Adipocyte (in vitro differentiated cells): ENCODE measurements at regions not wholly inside any gene's neighbourhood (a gene's known extent, or its start where the extent isn't known, plus 50 kb on each side); places are given as distances from the start of the nearest gene placed in this dataset.
"Not testable (repeated sequence)": the region's sequence is repeated elsewhere in the genome, so short reads cannot be mapped to it uniquely, and the experiment has no call there.

Experiments used
- DNase-seq: peaks from one replicate; pipeline ENCODE4 v3.0.0-alpha.2; 2015; ENCODE audit warnings: low read depth
- H3K27me3 ChIP-seq: replicated peaks from 2 replicates; pipeline ENCODE4 v1.7.0; 2013; ENCODE audit warnings: mild to moderate bottlenecking, low read length, moderate library complexity; ENCODE audit not compliant: control insufficient read depth, insufficient read depth
- H3K36me3 ChIP-seq: 2 replicates; pipeline ENCODE4 v1.7.0; 2013; ENCODE audit warnings: low read length, mild to moderate bottlenecking, moderate library complexity; ENCODE audit not compliant: control insufficient read depth, insufficient read depth, severe bottlenecking
- H3K4me1 ChIP-seq: 2 replicates; pipeline ENCODE4 v1.7.0; 2013; ENCODE audit warnings: mild to moderate bottlenecking, low read length, moderate library complexity; ENCODE audit not compliant: control insufficient read depth, insufficient read depth
- H3K4me3 ChIP-seq: 2 replicates; pipeline ENCODE4 v1.7.0; 2013; ENCODE audit warnings: mild to moderate bottlenecking, low read length, moderate library complexity
- H3K9ac ChIP-seq: 2 replicates; pipeline ENCODE4 v1.7.0; 2013; ENCODE audit warnings: mild to moderate bottlenecking, low read length, moderate library complexity
- H3K9me3 ChIP-seq: 2 replicates; pipeline ENCODE4 v1.7.0; 2013; ENCODE audit warnings: mild to moderate bottlenecking, low read length, moderate library complexity; ENCODE audit not compliant: control insufficient read depth

DNA sequence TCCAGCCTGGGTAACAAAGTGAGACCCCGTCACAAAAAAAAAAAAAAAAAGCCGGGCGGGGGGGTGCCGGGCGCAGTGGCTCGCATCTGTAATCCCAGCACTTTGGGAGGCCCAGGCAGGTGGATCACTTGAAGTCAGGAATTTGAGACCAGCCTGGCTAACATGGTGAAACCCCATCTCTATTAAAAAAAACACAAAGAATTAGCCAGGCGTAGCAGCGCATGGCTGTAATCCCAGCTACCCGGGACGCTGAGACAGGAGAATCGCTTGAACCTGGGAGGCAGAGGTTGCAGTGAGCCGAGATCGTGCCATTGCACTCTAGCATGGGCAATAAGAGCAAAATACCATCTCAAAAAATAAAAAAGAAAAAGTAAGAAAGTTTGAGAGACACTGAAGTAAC lies 81.9 kb downstream of the CCDC71L start:
- not testable (repeated sequence) for H3K27me3 ChIP-seq

DNA sequence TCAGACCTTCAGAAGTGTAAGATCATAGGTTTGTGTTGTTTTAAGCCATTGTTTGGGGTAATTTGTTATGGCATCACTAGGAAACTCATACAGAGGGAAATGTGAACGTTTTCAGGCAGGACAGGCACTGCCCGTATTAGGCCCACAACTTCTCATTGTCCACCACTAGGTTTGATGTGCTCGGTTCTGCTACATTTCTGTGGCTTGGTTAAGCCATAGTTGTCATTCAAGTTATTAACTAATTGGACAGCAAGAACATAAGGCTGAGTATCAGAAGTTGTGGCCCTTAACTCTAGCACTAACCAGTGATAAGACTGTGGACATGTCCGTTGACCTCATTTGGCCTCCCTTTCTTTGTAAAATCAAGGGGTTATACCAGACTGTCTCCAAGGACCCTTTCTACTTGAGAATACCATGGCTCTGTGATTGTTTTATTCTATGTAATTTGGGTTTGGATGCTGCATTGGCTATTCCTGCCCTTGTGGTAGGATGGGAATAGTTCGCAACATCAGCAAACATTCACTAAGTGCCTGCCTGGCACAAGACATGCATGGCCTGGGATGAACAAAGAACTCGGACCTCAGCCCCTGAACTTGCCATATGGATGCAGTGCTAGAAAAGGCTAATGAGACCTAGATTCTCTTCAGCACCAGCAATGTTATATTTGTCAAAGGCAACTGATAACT lies 85.7 kb downstream of the CCDC71L start:
- no peaks in the 10 kb centered on the region for H3K9me3 ChIP-seq
- no peak overlapping the region for H3K4me3 ChIP-seq
- no peak overlapping the region for H3K9ac ChIP-seq
- H3K27me3 ChIP-seq: no peaks in the 10 kb centered on the region
- no peaks in the 10 kb centered on the region for H3K4me1 ChIP-seq
- H3K36me3 ChIP-seq: no peaks in the 10 kb centered on the region
- no peak for DNase-seq

More for the DNA sequence above, 81.9 kb downstream of the CCDC71L start:
- H3K9ac ChIP-seq, H3K4me3 ChIP-seq, H3K9me3 ChIP-seq, H3K36me3 ChIP-seq, DNase-seq: not testable (repeated sequence)
- peaks cover 13% of the 10 kb centered on the region for H3K4me1 ChIP-seq

- Histone ChIP-seq H3K36me3 (no peaks in the 10 kb centered on the region), H3K9ac (no peak overlapping the region), H3K9me3 (no peaks in the 10 kb centered on the region), H3K27me3 (no peaks in the 10 kb centered on the region), H3K4me3 (no peak overlapping the region), H3K4me1 (peaks cover 6% of the 10 kb centered on the region)
- no peak for DNase-seq
These were observed 87.2 kb downstream of the CCDC71L start for GRCh38 chr7:106573738-106574137.

GRCh38 chr7:106573125-106573663 lies 87.8 kb downstream of the CCDC71L start:
- no peaks in the 10 kb centered on the region for H3K9me3 ChIP-seq
- no peak for DNase-seq
- H3K27me3 ChIP-seq: no peaks in the 10 kb centered on the region

GRCh38 chr7:106572394-106573124 lies 88.4 kb downstream of the CCDC71L start:
- no peak for DNase-seq
- H3K27me3 ChIP-seq: no peaks in the 10 kb centered on the region
- H3K36me3 ChIP-seq: no peaks in the 10 kb centered on the region
- H3K4me3 ChIP-seq: no peak overlapping the region
- H3K9ac ChIP-seq: no peak overlapping the region
- H3K9me3 ChIP-seq: no peaks in the 10 kb centered on the region
- peaks cover 18% of the 10 kb centered on the region for H3K4me1 ChIP-seq

More at GRCh38 chr7:106573125-106573663, 87.8 kb downstream of the CCDC71L start:
- Histone ChIP-seq H3K36me3 (no peaks in the 10 kb centered on the region), H3K4me3 (no peak overlapping the region), H3K9ac (no peak overlapping the region), H3K4me1 (peaks cover 12% of the 10 kb centered on the region)

DNA sequence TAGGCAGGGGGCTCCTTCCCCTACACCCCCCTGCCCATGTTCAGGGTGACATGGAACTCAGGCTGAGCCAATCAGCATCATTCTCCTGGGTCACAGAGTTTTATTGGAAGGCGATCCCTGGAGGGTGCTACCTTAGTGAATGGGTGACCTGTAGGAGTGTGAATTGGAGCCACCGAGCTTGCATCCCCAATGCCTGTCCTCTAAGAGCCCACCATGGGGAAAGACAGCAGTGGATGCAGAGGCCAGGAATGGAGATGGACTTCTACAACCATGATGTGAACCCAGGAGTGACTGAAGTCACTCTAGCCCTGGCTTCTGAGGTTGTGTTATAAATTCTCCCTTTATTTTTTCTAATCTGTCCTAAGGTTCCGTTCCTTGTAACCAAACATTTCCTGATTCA lies 89.4 kb downstream of the CCDC71L start:
- Histone ChIP-seq H3K27me3 (no peaks in the 10 kb centered on the region), H3K36me3 (no peaks in the 10 kb centered on the region), H3K4me3 (no peak overlapping the region), H3K9me3 (no peaks in the 10 kb centered on the region), H3K9ac (no peak overlapping the region), H3K4me1 (peaks cover 24% of the 10 kb centered on the region)
- no peak for DNase-seq

- no peak overlapping the region for H3K9ac ChIP-seq
- no peaks in the 10 kb centered on the region for H3K9me3 ChIP-seq
- no peak overlapping the region for H3K4me3 ChIP-seq
- H3K4me1 ChIP-seq: peaks cover 24% of the 10 kb centered on the region
- DNase-seq: no peak
- no peaks in the 10 kb centered on the region for H3K36me3 ChIP-seq
- no peaks in the 10 kb centered on the region for H3K27me3 ChIP-seq
These were observed 90.0 kb downstream of the CCDC71L start for GRCh38 chr7:106570948-106571418.

DNA sequence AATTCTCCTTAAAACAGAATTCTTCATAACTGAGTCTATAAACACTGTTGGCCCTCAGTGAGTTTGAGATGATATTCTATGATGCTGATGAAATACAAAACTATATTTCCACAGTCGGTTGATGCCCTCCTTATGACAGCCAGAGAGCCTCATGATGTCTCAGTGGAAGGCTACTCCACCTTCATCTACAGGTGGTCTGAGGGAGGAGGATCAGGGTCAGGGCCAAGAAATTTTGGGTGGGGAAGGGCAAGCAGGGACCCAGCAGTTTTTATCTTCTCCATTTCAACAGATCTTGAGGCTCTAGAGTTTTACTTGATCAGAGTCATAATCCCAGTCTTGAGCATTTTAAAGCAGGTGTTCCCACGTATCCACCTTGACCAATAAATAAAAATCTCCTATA lies 90.8 kb downstream of the CCDC71L start:
- Histone ChIP-seq H3K4me1 (peaks cover 24% of the 10 kb centered on the region), H3K36me3 (no peaks in the 10 kb centered on the region), H3K9ac (no peak overlapping the region), H3K27me3 (no peaks in the 10 kb centered on the region), H3K4me3 (no peak overlapping the region), H3K9me3 (no peaks in the 10 kb centered on the region)
- no peak for DNase-seq

DNA sequence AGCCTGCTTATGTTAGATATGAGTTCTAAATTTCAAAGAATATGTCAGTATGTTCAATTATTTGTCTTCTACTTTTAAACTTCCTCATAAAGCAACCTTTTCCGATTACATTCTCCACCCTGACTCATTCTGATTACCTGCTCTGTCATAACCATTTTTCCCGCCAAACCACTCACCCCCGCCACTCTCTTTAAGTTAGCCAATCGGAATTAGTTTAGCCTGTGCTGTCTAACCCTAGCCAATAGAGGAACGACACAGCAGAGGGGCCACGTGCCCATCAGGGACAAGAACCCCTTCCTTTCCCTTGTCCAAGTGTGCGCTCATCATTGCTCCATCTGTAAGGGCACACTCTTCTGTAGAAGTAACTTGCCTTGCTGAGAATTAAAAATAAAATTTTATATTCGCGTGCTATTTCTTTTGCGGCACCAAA lies 91.4 kb downstream of the CCDC71L start:
- Histone ChIP-seq H3K9ac (no peak overlapping the region), H3K4me3 (no peak overlapping the region)

GRCh38 chr7:106568680-106569499 lies 92.1 kb downstream of the CCDC71L start:
- peak overlapping the region; percentile 48 for H3K9ac ChIP-seq
- DNase-seq: peak; percentile 96
- no peaks in the 10 kb centered on the region for H3K36me3 ChIP-seq
- peak overlapping the region; percentile 30 for H3K4me3 ChIP-seq
- no peaks in the 10 kb centered on the region for H3K27me3 ChIP-seq
- no peaks in the 10 kb centered on the region for H3K9me3 ChIP-seq
- H3K4me1 ChIP-seq: peaks cover 26% of the 10 kb centered on the region

More for the DNA sequence above, 91.4 kb downstream of the CCDC71L start:
- Histone ChIP-seq H3K27me3 (no peaks in the 10 kb centered on the region), H3K9me3 (no peaks in the 10 kb centered on the region), H3K36me3 (no peaks in the 10 kb centered on the region), H3K4me1 (peaks cover 24% of the 10 kb centered on the region)
- DNase-seq: no peak
